Islet precursor cell (in vitro differentiated cells): ENCODE measurements at regions not wholly inside any gene's neighbourhood (a gene's known extent, or its start where the extent isn't known, plus 50 kb on each side); places are given as distances from the start of the nearest gene placed in this dataset.
"Not testable (repeated sequence)": the region's sequence is repeated elsewhere in the genome, so short reads cannot be mapped to it uniquely, and the experiment has no call there.

Source experiments
- DNase-seq: peaks from one replicate; pipeline ENCODE4 v3.0.0-alpha.2; 2018

GRCh38 chr16:87008664-87009063, 308.5 kb downstream of the C16orf95 start:
- no peak for DNase-seq

GRCh38 chr16:87012954-87013938, 303.9 kb downstream of the C16orf95 start:
- peak; percentile 61 for DNase-seq

GRCh38 chr16:87014112-87014511, 303.1 kb downstream of the C16orf95 start:
- no peak for DNase-seq

GRCh38 chr16:87015021-87015420, 302.2 kb downstream of the C16orf95 start:
- DNase-seq, result peak; percentile 45

- DNase-seq, result no peak
Observed at GRCh38 chr16:87016046-87017035, 300.9 kb downstream of the C16orf95 start.

- peak; percentile 84 for DNase-seq
Observed at GRCh38 chr16:87017371-87018012, 299.7 kb downstream of the C16orf95 start.

GRCh38 chr16:87025676-87026075, 291.5 kb downstream of the C16orf95 start:
- no peak for DNase-seq

- DNase-seq, result no peak
Observed at GRCh38 chr16:87027056-87027616, 290.1 kb downstream of the C16orf95 start.

- DNase-seq, result no peak
Observed at GRCh38 chr16:87028481-87029320, 288.5 kb downstream of the C16orf95 start.

GRCh38 chr16:87032554-87032953, 284.6 kb downstream of the C16orf95 start:
- peak; percentile 22 for DNase-seq

GRCh38 chr16:87033021-87033471, 284.1 kb downstream of the C16orf95 start:
- no peak for DNase-seq

GRCh38 chr16:87033541-87034300, 283.5 kb downstream of the C16orf95 start:
- DNase-seq, result no peak

- no peak for DNase-seq
Observed at GRCh38 chr16:87034317-87034716, 282.9 kb downstream of the C16orf95 start.

- DNase-seq, result peak; percentile 18
Observed at GRCh38 chr16:87035053-87035452, 282.1 kb downstream of the C16orf95 start.

- DNase-seq, result peak; percentile 20
Observed at GRCh38 chr16:87037012-87037411, 280.2 kb downstream of the C16orf95 start.

GRCh38 chr16:87038528-87038927, 278.7 kb downstream of the C16orf95 start:
- DNase-seq, result not testable (repeated sequence)

- peak; percentile 22 for DNase-seq
Observed at GRCh38 chr16:87040169-87041117, 276.7 kb downstream of the C16orf95 start.

- DNase-seq, result peak; percentile 40
Observed at GRCh38 chr16:87041286-87041685, 275.9 kb downstream of the C16orf95 start.

GRCh38 chr16:87042551-87043230, 274.5 kb downstream of the C16orf95 start:
- DNase-seq, result peak; percentile 43
